Ovary (tissue), 3 donors: ENCODE measurements at regions not wholly inside any gene's neighbourhood (a gene's known extent, or its start where the extent isn't known, plus 50 kb on each side); places are given as distances from the start of the nearest gene placed in this dataset.

Source experiments
- POLR2A ChIP-seq: fragments of 450-650 bp; IDR thresholded peaks from one replicate; pipeline ENCODE4 v1.6.1; 2017; ENCODE audit warnings: antibody characterized with exemption, mild to moderate bottlenecking, moderate library complexity
- TF ChIP-seq, protein P1 (sequence below), 3 donors: fragments of 450-650 bp in 2 of 3; fragments of 200-600 bp in 1 of 3; IDR thresholded peaks; one replicate each; pipeline versions ENCODE4 v1.5.1 to v1.8.0; 2016 to 2022; ENCODE audit warnings: antibody characterized with exemption in 3 of 3, mild to moderate bottlenecking in 1 of 3
- donor health status: DM: no; HTN: no; CAD: no.

- TF ChIP-seq, protein P1, sequence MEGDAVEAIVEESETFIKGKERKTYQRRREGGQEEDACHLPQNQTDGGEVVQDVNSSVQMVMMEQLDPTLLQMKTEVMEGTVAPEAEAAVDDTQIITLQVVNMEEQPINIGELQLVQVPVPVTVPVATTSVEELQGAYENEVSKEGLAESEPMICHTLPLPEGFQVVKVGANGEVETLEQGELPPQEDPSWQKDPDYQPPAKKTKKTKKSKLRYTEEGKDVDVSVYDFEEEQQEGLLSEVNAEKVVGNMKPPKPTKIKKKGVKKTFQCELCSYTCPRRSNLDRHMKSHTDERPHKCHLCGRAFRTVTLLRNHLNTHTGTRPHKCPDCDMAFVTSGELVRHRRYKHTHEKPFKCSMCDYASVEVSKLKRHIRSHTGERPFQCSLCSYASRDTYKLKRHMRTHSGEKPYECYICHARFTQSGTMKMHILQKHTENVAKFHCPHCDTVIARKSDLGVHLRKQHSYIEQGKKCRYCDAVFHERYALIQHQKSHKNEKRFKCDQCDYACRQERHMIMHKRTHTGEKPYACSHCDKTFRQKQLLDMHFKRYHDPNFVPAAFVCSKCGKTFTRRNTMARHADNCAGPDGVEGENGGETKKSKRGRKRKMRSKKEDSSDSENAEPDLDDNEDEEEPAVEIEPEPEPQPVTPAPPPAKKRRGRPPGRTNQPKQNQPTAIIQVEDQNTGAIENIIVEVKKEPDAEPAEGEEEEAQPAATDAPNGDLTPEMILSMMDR (IDR thresholded peaks at IDR 0.05) = no peak
- no peak for TF ChIP-seq POLR2A
Observed at GRCh38 chr3:99357131-99357530, 281.3 kb upstream of the COL8A1 start.
